ENCODE measurements at regions not wholly inside any gene's neighbourhood (a gene's known extent, or its start where the extent isn't known, plus 50 kb on each side); places are given as distances from the start of the nearest gene placed in this dataset.
"Not testable (repeated sequence)": the region's sequence is repeated elsewhere in the genome, so short reads cannot be mapped to it uniquely, and the experiment has no call there.

GRCh38 chr3:176214758-176215157 is 982.5 kb downstream of the TBL1XR1 start:
- TF ChIP-seq CTCF (IDR thresholded peaks at IDR 0.05; ENCODE audit: low read depth, low read length), result no peak
- H3K4me3 ChIP-seq (ENCODE audit: low read depth, low read length), result no peak overlapping the region
- no peak for DNase-seq (ENCODE audit: low read depth, low spot score)
- in situ Hi-C loops (cut with HindIII; ENCODE audit: low sequenced_read_pairs), result no loop called here

- DNase-seq (ENCODE audit: low read depth, low spot score); H3K4me3 ChIP-seq (ENCODE audit: low read depth, low read length); in situ Hi-C loops (cut with HindIII; ENCODE audit: low sequenced_read_pairs): not testable (repeated sequence)
These were observed 984.0 kb downstream of the TBL1XR1 start for GRCh38 chr3:176213314-176213713.

- no peak overlapping the region for H3K4me3 ChIP-seq (ENCODE audit: low read depth, low read length)
- peak; percentile 3 for TF ChIP-seq CTCF (IDR thresholded peaks at IDR 0.05; ENCODE audit: low read depth, low read length)
These were observed 988.4 kb downstream of the TBL1XR1 start for GRCh38 chr3:176208915-176209314.

GRCh38 chr3:176208283-176208682 is 989.0 kb downstream of the TBL1XR1 start:
- DNase-seq (ENCODE audit: low read depth, low spot score), result no peak
- in situ Hi-C loops (cut with HindIII; ENCODE audit: low sequenced_read_pairs), result no loop called here
- TF ChIP-seq CTCF (IDR thresholded peaks at IDR 0.05; ENCODE audit: low read depth, low read length), result no peak

More at GRCh38 chr3:176208915-176209314, 988.4 kb downstream of the TBL1XR1 start:
- no peak for DNase-seq (ENCODE audit: low read depth, low spot score)
- in situ Hi-C loops (cut with HindIII; ENCODE audit: low sequenced_read_pairs), result no loop called here

GRCh38 chr3:176206809-176207208 is 990.5 kb downstream of the TBL1XR1 start:
- no peak for DNase-seq (ENCODE audit: low read depth, low spot score)
- TF ChIP-seq CTCF (IDR thresholded peaks at IDR 0.05; ENCODE audit: low read depth, low read length), result no peak
- no peak overlapping the region for H3K4me3 ChIP-seq (ENCODE audit: low read depth, low read length)
- in situ Hi-C loops (cut with HindIII; ENCODE audit: low sequenced_read_pairs), result no loop called here

More at GRCh38 chr3:176208283-176208682, 989.0 kb downstream of the TBL1XR1 start:
- H3K4me3 ChIP-seq (ENCODE audit: low read depth, low read length), result no peak overlapping the region

- H3K4me3 ChIP-seq (ENCODE audit: low read depth, low read length), result no peak overlapping the region
- no peak for DNase-seq (ENCODE audit: low read depth, low spot score)
- in situ Hi-C loops (cut with HindIII; ENCODE audit: low sequenced_read_pairs), result no loop called here
- no peak for TF ChIP-seq CTCF (IDR thresholded peaks at IDR 0.05; ENCODE audit: low read depth, low read length)
These were observed 994.6 kb downstream of the TBL1XR1 start for GRCh38 chr3:176202652-176203051.

- no peak overlapping the region for H3K4me3 ChIP-seq (ENCODE audit: low read depth, low read length)
- in situ Hi-C loops (cut with HindIII; ENCODE audit: low sequenced_read_pairs), result no loop called here
- DNase-seq (ENCODE audit: low read depth, low spot score), result no peak
- TF ChIP-seq CTCF (IDR thresholded peaks at IDR 0.05; ENCODE audit: low read depth, low read length), result no peak
These were observed 1004.1 kb downstream of the TBL1XR1 start for GRCh38 chr3:176193032-176193730.
